IPS-11a (cell line): ENCODE measurements at regions not wholly inside any gene's neighbourhood (a gene's known extent, or its start where the extent isn't known, plus 50 kb on each side); places are given as distances from the start of the nearest gene placed in this dataset.
"Not testable (repeated sequence)": the region's sequence is repeated elsewhere in the genome, so short reads cannot be mapped to it uniquely, and the experiment has no call there.

Experiments used
- H3K4me3 ChIP-seq: one replicate; pipeline ENCODE4 v1.5.1; 2013; ENCODE audit warnings: low read depth, low read length, control low read depth

DNA sequence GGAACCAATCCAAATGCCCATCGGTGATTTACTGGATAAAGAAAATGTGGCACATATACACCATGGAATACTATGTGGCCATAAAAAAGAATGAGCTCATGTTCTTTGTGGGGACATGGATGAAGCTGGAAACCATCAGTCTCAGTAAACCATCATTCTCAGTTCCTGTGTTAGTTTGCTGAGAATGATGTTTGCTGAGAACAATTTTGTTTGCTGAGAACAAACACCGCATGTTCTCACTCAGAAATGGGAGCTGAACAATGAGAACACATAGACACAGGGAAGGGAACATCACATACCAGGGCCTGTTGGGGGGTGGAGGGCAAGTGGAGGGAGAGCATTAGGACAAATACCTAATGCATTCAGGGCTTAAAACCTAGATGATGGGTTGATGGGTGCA, 185.5 kb downstream of the ANXA1 start:
- not testable (repeated sequence) for H3K4me3 ChIP-seq

GRCh38 chr9:73344060-73344459, 192.4 kb downstream of the ANXA1 start:
- H3K4me3 ChIP-seq = no peak overlapping the region

DNA sequence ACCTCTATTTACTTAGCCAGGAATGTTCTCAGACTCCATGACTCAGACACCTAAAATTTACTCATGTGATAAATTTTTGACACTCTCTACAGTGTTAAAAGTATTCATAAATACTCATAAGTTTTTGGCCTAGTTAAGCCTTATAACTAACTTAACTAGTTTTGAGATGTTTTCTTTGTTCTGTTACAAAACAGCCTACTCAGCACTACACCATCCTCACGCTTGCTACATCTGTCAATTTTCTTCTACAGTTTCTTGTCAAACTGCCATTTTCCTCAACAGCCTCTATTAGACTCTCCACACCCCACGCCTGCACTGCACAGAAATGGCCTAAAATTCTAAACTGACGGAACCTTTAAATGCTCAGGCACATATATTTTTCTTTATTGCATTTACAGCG, 195.5 kb downstream of the ANXA1 start:
- no peak overlapping the region for H3K4me3 ChIP-seq

DNA sequence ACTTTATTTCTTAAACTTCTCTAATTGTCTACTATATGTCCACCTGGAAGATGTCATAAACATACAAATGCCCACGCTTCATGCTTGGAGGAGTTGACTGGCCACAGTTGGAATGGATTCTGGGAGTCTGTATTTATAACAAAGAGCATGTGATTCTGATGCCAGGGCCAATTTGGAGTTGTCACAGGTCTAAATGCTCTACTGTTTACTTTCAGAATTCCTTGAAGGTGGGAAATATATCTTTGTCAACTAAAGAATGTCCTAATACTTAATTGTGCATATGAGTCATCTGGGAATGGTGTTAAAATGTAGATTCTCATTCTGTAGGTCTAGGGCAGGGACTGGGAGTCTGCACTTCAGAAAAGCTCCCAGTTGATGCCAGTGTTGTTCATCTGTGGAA, 196.1 kb downstream of the ANXA1 start:
- no peak overlapping the region for H3K4me3 ChIP-seq

DNA sequence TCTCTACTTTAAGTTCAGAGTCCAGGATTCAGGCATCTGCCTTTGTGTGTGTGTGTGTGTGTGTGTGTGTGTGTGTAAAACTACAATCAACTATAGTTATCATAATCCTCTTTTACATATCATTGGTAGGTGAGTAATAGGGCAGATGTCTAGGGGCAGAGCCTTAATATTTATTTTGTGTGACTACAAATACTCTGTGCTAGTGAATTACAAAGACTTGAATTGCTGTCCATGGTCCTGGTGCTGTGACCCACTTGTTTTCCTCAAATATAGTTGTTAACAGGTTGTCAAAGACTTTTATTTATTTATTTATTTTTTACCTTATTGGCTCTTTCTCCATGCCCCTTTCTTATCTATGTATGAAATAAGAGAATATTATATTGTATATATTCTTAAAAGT, 196.8 kb downstream of the ANXA1 start:
- H3K4me3 ChIP-seq = no peak overlapping the region

DNA sequence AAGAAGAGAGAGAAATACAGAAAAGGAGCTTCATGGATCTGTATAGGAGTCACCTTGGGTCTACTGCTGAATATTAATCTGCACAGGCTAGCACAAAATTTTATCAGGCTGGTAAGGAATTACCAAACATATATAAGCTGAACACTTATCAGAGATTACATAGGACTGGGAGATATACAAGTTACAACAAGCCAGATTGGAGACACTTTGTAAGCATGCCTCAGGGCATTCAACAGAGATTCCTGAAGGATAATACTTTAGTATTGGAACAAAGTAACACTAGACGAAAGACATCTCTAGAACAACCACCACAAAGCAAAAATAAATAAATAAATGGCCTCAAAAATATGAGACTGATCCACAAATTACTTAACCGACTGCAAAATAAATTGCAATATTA, 197.8 kb downstream of the ANXA1 start:
- H3K4me3 ChIP-seq = no peak overlapping the region

GRCh38 chr9:73357607-73358006, 205.9 kb downstream of the ANXA1 start:
- H3K4me3 ChIP-seq = no peak overlapping the region

- no peak overlapping the region for H3K4me3 ChIP-seq
Observed at GRCh38 chr9:73370053-73370452, 218.4 kb downstream of the ANXA1 start.

GRCh38 chr9:73371801-73372200, 220.1 kb downstream of the ANXA1 start:
- no peak overlapping the region for H3K4me3 ChIP-seq

- no peak overlapping the region for H3K4me3 ChIP-seq
Observed at GRCh38 chr9:73380411-73380810, 228.7 kb downstream of the ANXA1 start.

DNA sequence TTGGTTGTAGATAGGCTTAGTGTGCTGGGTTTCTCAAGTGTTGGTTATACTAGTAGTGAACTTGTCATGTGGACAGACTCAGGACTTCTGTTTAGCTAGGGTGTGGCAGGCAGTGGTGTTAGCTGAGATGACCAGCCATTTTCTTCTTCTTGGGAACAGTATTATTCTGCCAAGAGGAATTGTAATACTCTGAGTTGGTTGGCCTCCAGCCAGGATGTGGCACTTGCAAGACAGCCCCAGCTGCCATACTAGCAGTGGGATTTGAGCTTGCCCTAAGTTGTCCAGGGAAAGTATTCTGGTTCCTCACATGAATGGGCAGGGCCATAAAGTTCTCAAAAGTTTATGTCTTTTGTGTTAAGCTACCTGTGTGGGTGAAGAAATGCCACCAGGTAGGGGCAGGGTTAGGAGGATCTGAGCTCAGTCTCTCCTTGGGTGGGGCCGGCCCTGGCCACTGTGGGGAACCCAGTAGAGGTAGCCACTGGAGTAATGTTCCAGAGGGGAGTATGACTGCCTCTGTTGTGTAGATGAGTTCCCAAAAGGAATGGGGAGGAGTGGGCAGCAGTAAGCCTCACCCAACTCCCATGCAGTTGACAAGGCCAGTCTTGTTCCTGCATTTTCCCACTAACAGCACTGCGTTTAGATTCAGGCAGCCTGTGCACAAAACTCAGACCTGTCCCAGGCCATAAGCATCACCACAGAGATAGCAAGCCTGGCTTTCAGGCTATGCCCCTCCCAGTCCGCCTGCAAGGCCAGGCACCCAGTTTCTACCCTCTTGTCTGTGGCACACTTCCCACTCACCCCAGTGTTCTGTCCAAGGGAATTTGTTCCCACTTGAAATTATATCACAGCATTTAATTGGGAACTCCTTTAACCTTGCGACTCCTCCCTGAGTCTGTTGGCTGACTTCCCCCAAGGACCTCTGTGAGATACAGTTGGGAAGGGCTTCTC, 250.7 kb downstream of the ANXA1 start:
- H3K4me3 ChIP-seq = no peak overlapping the region

DNA sequence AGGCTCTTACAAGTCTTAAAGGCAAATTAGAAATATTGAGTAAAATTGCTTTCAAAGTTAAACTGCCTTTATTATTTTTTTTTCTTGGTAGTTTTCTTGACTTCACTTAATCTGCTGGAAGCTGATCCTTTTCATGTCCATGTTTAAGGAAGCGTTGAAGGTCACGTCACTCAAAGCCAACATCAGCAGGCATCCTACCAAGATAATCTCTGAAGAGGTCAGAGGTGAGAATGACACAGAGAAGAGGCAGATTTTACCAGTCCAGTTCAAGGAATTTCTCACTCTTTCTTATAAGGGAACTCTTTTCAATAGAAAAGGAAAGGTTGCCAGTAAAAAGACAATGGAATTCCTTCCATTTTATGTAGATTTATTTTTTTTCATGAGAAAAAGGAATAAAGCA, 259.8 kb downstream of the ANXA1 start:
- H3K4me3 ChIP-seq = no peak overlapping the region

DNA sequence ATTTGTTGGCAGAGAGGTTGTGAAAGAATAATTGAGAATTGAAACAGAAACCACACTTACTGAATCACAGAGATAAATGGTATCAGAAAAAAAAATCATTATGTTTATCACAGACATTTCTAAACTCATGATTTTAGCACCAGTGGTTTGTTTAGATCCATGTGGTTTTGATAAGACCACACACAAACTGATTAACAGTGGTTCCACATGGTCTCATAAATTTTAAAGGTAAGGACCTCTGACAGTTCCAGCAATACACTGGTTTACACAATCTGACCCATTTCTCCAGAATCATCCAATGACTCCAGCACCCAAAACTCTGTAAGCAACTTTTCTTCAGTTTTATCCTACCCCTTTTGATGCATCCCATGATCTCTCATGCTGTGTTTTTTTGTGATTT, 261.2 kb downstream of the ANXA1 start:
- H3K4me3 ChIP-seq = no peak overlapping the region

- no peak overlapping the region for H3K4me3 ChIP-seq
Observed at GRCh38 chr9:73423891-73424290, 272.2 kb downstream of the ANXA1 start.

DNA sequence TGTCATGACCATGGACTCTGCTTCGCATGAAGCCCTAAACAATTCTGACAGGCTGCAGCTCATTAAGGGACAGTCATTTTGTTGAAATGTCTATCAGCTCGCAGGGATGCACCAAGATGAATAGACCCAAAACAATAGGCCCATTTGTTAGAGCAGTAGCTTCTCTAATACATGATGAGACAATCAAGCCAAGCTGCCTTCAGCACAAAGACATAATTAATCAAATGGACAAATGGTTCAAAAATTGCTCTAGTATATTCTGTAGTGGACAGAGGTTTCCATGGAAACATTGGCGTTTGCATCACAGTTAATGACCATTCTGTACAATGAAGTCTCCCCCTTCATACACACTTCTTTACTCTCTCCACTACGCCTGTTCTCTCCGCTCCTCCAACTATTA, 274.6 kb downstream of the ANXA1 start:
- no peak overlapping the region for H3K4me3 ChIP-seq

DNA sequence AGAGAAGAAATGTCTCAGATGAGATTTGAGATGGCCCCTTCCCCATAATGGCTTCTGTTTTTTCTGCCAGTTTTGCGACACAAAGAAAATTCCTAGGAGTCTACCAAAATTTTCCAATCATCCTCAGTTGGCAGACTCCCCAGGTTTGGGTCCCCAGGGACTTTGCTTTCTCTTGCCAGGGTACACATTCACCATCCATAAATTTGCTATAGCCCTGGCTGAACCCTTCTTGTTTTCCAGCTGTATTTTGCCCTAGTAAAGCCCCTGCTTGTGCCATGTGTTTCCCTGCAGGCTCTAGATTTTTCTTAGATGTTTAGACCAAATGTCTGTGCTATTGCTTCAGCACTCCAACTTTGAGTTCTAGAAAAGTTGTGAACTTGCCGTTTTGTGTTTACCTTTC, 283.2 kb downstream of the ANXA1 start:
- no peak overlapping the region for H3K4me3 ChIP-seq

DNA sequence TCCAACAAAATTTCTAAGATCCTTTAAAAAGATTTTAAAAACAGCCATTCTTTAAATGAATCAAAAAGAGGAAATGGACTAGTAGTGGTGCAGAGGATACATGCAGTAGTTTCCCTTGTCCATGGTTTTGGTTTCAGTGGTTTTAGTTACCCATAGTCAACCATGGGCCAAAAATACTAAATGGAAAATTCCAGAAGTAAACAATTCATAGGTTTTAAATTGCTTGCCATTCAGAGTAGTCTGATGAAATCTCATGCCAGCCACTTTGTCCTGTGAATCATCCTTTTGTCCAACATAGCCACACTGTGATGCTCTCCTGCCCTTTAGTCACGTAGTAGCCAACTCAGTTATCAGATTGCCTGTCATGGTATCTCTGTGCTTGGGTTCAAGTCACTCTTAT, 286.1 kb downstream of the ANXA1 start:
- H3K4me3 ChIP-seq = no peak overlapping the region

GRCh38 chr9:73439839-73440238, 288.2 kb downstream of the ANXA1 start:
- not testable (repeated sequence) for H3K4me3 ChIP-seq

DNA sequence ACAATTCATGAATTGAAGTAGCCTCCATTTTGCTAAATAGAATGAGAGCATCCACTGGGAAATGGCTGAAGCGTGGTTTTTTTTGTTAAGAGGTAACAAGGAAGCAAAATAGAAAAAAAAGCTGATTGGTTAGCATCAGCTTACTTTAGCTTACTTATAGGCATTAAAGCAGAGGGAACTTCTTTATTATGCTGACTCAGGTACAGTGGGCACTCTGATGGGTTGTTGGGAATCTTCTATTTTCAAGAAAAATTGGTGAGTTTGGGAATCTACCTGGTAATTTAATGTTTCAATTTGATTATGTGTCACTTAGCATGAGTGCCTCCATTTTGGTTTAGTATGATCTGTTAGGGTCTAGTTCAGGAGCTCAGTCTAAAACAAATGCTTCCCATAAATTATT, 289.6 kb downstream of the ANXA1 start:
- H3K4me3 ChIP-seq = no peak overlapping the region

- no peak overlapping the region for H3K4me3 ChIP-seq
Observed at GRCh38 chr9:73441890-73442818, 290.5 kb downstream of the ANXA1 start.

DNA sequence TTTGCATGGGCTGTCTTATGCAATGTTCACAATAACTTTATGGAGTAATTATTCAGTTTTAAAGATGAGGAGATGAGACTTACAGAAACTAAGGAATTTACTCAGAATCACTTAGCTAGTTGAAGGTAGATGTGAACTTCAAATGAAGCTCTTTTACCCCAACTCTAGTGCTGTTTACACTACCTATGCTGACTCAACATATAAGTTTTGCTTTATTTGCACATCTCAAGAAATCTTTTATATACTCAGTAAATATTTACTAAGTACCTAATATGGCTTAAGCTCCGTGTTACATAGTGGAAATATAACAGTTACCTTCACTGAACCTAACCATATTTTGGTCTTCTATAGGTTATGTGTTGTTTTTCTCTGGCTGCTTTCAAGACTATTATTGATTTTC, 293.2 kb downstream of the ANXA1 start:
- no peak overlapping the region for H3K4me3 ChIP-seq

DNA sequence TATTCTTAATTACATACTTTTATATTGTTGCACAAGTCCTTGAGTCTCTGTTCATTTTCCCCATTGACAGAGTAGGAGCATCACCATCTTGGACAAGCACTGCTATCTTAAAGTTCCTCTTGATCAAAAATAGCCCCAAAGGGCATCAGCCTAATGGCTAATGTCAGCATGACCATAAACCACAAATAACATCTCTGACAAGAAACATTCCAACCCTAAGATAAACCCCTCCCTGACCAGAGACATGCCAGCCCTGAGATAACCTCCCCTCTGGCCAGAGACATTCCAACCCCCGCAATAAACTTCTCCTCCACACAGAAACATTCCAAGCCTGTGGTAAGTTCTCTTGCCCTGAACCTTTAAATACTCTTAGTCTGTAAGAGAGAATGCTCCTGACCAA, 293.7 kb downstream of the ANXA1 start:
- not testable (repeated sequence) for H3K4me3 ChIP-seq
